Activated T-cell treated with anti-CD3 and anti-CD28 coated beads, Interleukin-2, amount 50 U/mL, for 72 hours (primary cell): ENCODE measurements at regions not wholly inside any gene's neighbourhood (a gene's known extent, or its start where the extent isn't known, plus 50 kb on each side); places are given as distances from the start of the nearest gene placed in this dataset.

ENCODE experiments used
- ATAC-seq, 2 donors: fragments of 150-1000 bp; cut with Tn5 transposase; replicated peaks in 1 of 2; 2 replicates each; pipeline ENCODE4 v1.10.0; 2021; ENCODE audit warnings: moderate library complexity in 2 of 2, mild to moderate bottlenecking in 1 of 2
- DNase-seq, 2 donors: peaks; one replicate each; pipeline ENCODE4 v3.0.0; 2021 to 2022; ENCODE audit warnings: mixed read lengths in 1 of 2
- H3K27ac Mint-ChIP-seq: one replicate; pipeline ENCODE4 v1.8.0; 2022; ENCODE audit warnings: mild to moderate bottlenecking, moderate library complexity, mixed read lengths
- H3K27me3 Mint-ChIP-seq: one replicate; pipeline ENCODE4 v1.8.0; 2022; ENCODE audit warnings: low read depth, mixed read lengths
- H3K36me3 Mint-ChIP-seq, 2 donors: one replicate each; pipeline ENCODE4 v1.8.0; 2022; ENCODE audit warnings: mixed read lengths in 2 of 2, mild to moderate bottlenecking in 1 of 2; ENCODE audit not compliant: insufficient read depth in 2 of 2
- H3K4me1 Mint-ChIP-seq: one replicate; pipeline ENCODE4 v1.8.0; 2022; ENCODE audit warnings: low read depth, mixed read lengths
- H3K4me3 Mint-ChIP-seq, 2 donors: one replicate each; pipeline ENCODE4 v1.8.0; 2022; ENCODE audit warnings: mild to moderate bottlenecking in 2 of 2, mixed read lengths in 2 of 2, moderate library complexity in 2 of 2
- H3K9me3 Mint-ChIP-seq, 2 donors: one replicate each; pipeline ENCODE4 v1.8.0; 2022; ENCODE audit warnings: mixed read lengths in 2 of 2

- no peak overlapping the region for H3K27ac Mint-ChIP-seq
- DNase-seq = no peak
- H3K27me3 Mint-ChIP-seq = peaks cover 19% of the 10 kb centered on the region
- no peak for ATAC-seq
- peaks cover 0 to 4% of the 10 kb centered on the region in 2 donors for H3K36me3 Mint-ChIP-seq
- no peak overlapping the region for H3K4me3 Mint-ChIP-seq
- peaks cover 2 to 7% of the 10 kb centered on the region in 2 donors for H3K9me3 Mint-ChIP-seq
- no peaks in the 10 kb centered on the region for H3K4me1 Mint-ChIP-seq
Measured at GRCh38 chr14:94987409-94987808, 169.9 kb downstream of the DICER1 start.

- H3K36me3 Mint-ChIP-seq = peaks cover 0 to 2% of the 10 kb centered on the region in 2 donors
- no peak overlapping the region for H3K4me3 Mint-ChIP-seq
- no peaks in the 10 kb centered on the region for H3K4me1 Mint-ChIP-seq
- H3K27me3 Mint-ChIP-seq = peaks cover 15% of the 10 kb centered on the region
- no peak overlapping the region for H3K27ac Mint-ChIP-seq
- no peak for DNase-seq
- no peak for ATAC-seq
- H3K9me3 Mint-ChIP-seq = peaks cover 0 to 1% of the 10 kb centered on the region in 2 donors
Measured at GRCh38 chr14:94979891-94980290, 177.4 kb downstream of the DICER1 start.

GRCh38 chr14:94977016-94977415 is 180.3 kb downstream of the DICER1 start:
- H3K27ac Mint-ChIP-seq = no peak overlapping the region
- H3K4me1 Mint-ChIP-seq = no peaks in the 10 kb centered on the region
- H3K36me3 Mint-ChIP-seq = no peaks in the 10 kb centered on the region
- DNase-seq (no peak), ATAC-seq (no peak)
- H3K27me3 Mint-ChIP-seq = peaks cover 13% of the 10 kb centered on the region
- no peaks in the 10 kb centered on the region for H3K9me3 Mint-ChIP-seq
- H3K4me3 Mint-ChIP-seq = no peak overlapping the region

- Mint-ChIP-seq H3K27ac (no peak overlapping the region), H3K27me3 (peaks cover 21% of the 10 kb centered on the region), H3K36me3 (no peaks in the 10 kb centered on the region), H3K4me1 (no peaks in the 10 kb centered on the region), H3K9me3 (peaks cover 0 to 2% of the 10 kb centered on the region in 2 donors), H3K4me3 (no peak overlapping the region)
- DNase-seq (no peak), ATAC-seq (no peak)
Measured at GRCh38 chr14:94975366-94975765, 182.0 kb downstream of the DICER1 start.

GRCh38 chr14:94974893-94975292 is 182.4 kb downstream of the DICER1 start:
- Mint-ChIP-seq H3K4me1 (no peaks in the 10 kb centered on the region), H3K27me3 (peaks cover 21% of the 10 kb centered on the region), H3K4me3 (no peak overlapping the region), H3K27ac (no peak overlapping the region), H3K36me3 (no peaks in the 10 kb centered on the region), H3K9me3 (peaks cover 0 to 2% of the 10 kb centered on the region in 2 donors)
- ATAC-seq (no peak), DNase-seq (no peak)

GRCh38 chr14:94974422-94974821 is 182.9 kb downstream of the DICER1 start:
- Mint-ChIP-seq H3K36me3 (no peaks in the 10 kb centered on the region), H3K4me3 (no peak overlapping the region), H3K4me1 (no peaks in the 10 kb centered on the region), H3K9me3 (peaks cover 0 to 2% of the 10 kb centered on the region in 2 donors), H3K27me3 (peaks cover 21% of the 10 kb centered on the region), H3K27ac (no peak overlapping the region)
- DNase-seq (no peak), ATAC-seq (no peak)

GRCh38 chr14:94971750-94972149 is 185.6 kb downstream of the DICER1 start:
- Mint-ChIP-seq H3K9me3 (peaks cover 0 to 2% of the 10 kb centered on the region in 2 donors), H3K36me3 (no peaks in the 10 kb centered on the region), H3K4me1 (no peaks in the 10 kb centered on the region), H3K27me3 (peaks cover 27% of the 10 kb centered on the region), H3K27ac (no peak overlapping the region), H3K4me3 (no peak overlapping the region)
- ATAC-seq (no peak), DNase-seq (no peak)

GRCh38 chr14:94970941-94971730 is 186.2 kb downstream of the DICER1 start:
- no peaks in the 10 kb centered on the region for H3K4me1 Mint-ChIP-seq
- H3K27ac Mint-ChIP-seq = no peak overlapping the region
- DNase-seq (no peak), ATAC-seq (no peak)
- H3K9me3 Mint-ChIP-seq = peaks cover 0 to 2% of the 10 kb centered on the region in 2 donors
- no peak overlapping the region for H3K4me3 Mint-ChIP-seq
- H3K27me3 Mint-ChIP-seq = peaks cover 27% of the 10 kb centered on the region
- H3K36me3 Mint-ChIP-seq = no peaks in the 10 kb centered on the region

- peaks cover 16% of the 10 kb centered on the region for H3K27me3 Mint-ChIP-seq
- H3K27ac Mint-ChIP-seq = no peak overlapping the region
- H3K4me3 Mint-ChIP-seq = no peak overlapping the region
- ATAC-seq = no peak
- H3K4me1 Mint-ChIP-seq = no peaks in the 10 kb centered on the region
- no peaks in the 10 kb centered on the region for H3K36me3 Mint-ChIP-seq
- H3K9me3 Mint-ChIP-seq = peaks cover 0 to 2% of the 10 kb centered on the region in 2 donors
- DNase-seq = no peak
Measured at GRCh38 chr14:94969766-94970165, 187.6 kb downstream of the DICER1 start.

GRCh38 chr14:94966868-94967267 is 190.5 kb downstream of the DICER1 start:
- peaks cover 12% of the 10 kb centered on the region for H3K27me3 Mint-ChIP-seq

GRCh38 chr14:94966344-94966743 is 191.0 kb downstream of the DICER1 start:
- Mint-ChIP-seq H3K4me3 (no peak overlapping the region), H3K36me3 (no peaks in the 10 kb centered on the region), H3K27ac (no peak overlapping the region), H3K27me3 (peaks cover 7% of the 10 kb centered on the region), H3K9me3 (peaks cover 0 to 2% of the 10 kb centered on the region in 2 donors), H3K4me1 (no peaks in the 10 kb centered on the region)
- ATAC-seq (no peak), DNase-seq (no peak)

More at GRCh38 chr14:94966868-94967267, 190.5 kb downstream of the DICER1 start:
- no peak for DNase-seq
- Mint-ChIP-seq H3K4me1 (no peaks in the 10 kb centered on the region), H3K36me3 (no peaks in the 10 kb centered on the region), H3K9me3 (peaks cover 0 to 2% of the 10 kb centered on the region in 2 donors), H3K27ac (no peak overlapping the region), H3K4me3 (no peak overlapping the region)
- no peak for ATAC-seq

- Mint-ChIP-seq H3K27ac (no peak overlapping the region), H3K9me3 (no peaks in the 10 kb centered on the region), H3K36me3 (no peaks in the 10 kb centered on the region), H3K4me3 (no peak overlapping the region), H3K4me1 (no peaks in the 10 kb centered on the region), H3K27me3 (peaks cover 6% of the 10 kb centered on the region)
- DNase-seq (no peak), ATAC-seq (no peak)
Measured at GRCh38 chr14:94965551-94966313, 191.6 kb downstream of the DICER1 start.

- H3K27me3 Mint-ChIP-seq = peaks cover 6% of the 10 kb centered on the region
- no peak for DNase-seq
- no peaks in the 10 kb centered on the region for H3K36me3 Mint-ChIP-seq
- H3K4me3 Mint-ChIP-seq = no peak overlapping the region
- no peak for ATAC-seq
- no peaks in the 10 kb centered on the region for H3K4me1 Mint-ChIP-seq
- H3K9me3 Mint-ChIP-seq = no peaks in the 10 kb centered on the region
- no peak overlapping the region for H3K27ac Mint-ChIP-seq
Measured at GRCh38 chr14:94964931-94965330, 192.4 kb downstream of the DICER1 start.
